Activated CD4-positive, alpha-beta T cell treated with anti-CD3 and anti-CD28 coated beads for 36 hours (primary cell): ENCODE measurements at regions not wholly inside any gene's neighbourhood (a gene's known extent, or its start where the extent isn't known, plus 50 kb on each side); places are given as distances from the start of the nearest gene placed in this dataset.

Experiments used
- ATAC-seq: fragments of 200-7000 bp; cut with Tn5 transposase; one replicate; pipeline ENCODE4 v1.10.0; 2021; ENCODE audit warnings: mild to moderate bottlenecking, moderate library complexity
- CTCF ChIA-PET: fragments of 350-600 bp; sonication (Branson Sonifier 250); formaldehyde crosslinking; loops from one replicate; lab custom pipeline; 2021; ENCODE audit warnings: antibody characterized with exemption; lab: Charles Lee
- POLR2A ChIA-PET: fragments of 350-600 bp; sonication (Branson Sonifier 250); formaldehyde crosslinking; loops from one replicate; lab custom pipeline; 2021; ENCODE audit warnings: antibody characterized with exemption, inconsistent platforms; lab: Charles Lee
- DNase-seq: peaks from one replicate; pipeline ENCODE4 v3.0.0-alpha.2; 2020
- H3K27ac Mint-ChIP-seq: one replicate; pipeline ENCODE4 v1.8.0; 2021; ENCODE audit warnings: mixed read lengths
- H3K27me3 Mint-ChIP-seq: one replicate; pipeline ENCODE4 v1.8.0; 2021; ENCODE audit warnings: mixed read lengths
- H3K36me3 Mint-ChIP-seq: one replicate; pipeline ENCODE4 v1.8.0; 2021; ENCODE audit warnings: low read depth, mixed read lengths
- H3K4me1 Mint-ChIP-seq: one replicate; pipeline ENCODE4 v1.8.0; 2021; ENCODE audit warnings: mixed read lengths
- H3K4me3 Mint-ChIP-seq: one replicate; pipeline ENCODE4 v1.8.0; 2021; ENCODE audit warnings: mild to moderate bottlenecking, moderate library complexity, mixed read lengths
- H3K9me3 Mint-ChIP-seq: one replicate; pipeline ENCODE4 v1.8.0; 2021; ENCODE audit warnings: low read depth, mixed read lengths
- intact Hi-C, 2 experiments: fragments of 100-400 bp; cut with DNase I in 1 of 2; cut with micrococcal nuclease in 1 of 2; formaldehyde crosslinking; loops; one replicate each; pipeline versions ENCODE4 v1.14.2 to v1.15.1; 2022 to 2024; cut with DNase I, micrococcal nuclease

DNA sequence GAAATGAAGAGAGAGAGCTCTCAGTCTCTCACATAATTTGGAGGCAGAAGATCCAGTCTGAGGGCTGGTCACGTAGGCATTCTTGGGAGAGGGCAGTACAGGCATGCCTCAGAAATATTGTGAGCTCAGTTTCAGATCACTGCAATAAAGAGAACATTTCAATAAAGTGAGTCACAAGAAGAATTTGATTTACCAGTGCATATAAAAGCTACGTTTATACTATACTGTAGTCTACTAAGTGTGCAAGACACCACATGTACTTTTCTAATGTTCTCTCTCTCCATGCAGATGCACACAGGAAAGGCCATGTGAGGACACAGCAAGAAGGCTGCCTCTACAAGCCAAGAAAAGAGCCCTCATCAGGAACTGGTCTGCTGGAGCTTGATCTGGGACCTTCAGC lies 583.5 kb upstream of the FAT1 start:
- Mint-ChIP-seq H3K4me1 (no peaks in the 10 kb centered on the region), H3K27me3 (no peaks in the 10 kb centered on the region), H3K9me3 (no peaks in the 10 kb centered on the region), H3K27ac (no peak overlapping the region), H3K36me3 (no peaks in the 10 kb centered on the region), H3K4me3 (no peak overlapping the region)
- DNase-seq (no peak), ATAC-seq (no peak)
- ChIA-PET CTCF (no interaction called here), POLR2A (no interaction called here)
- intact Hi-C loops, result no loop called here

DNA sequence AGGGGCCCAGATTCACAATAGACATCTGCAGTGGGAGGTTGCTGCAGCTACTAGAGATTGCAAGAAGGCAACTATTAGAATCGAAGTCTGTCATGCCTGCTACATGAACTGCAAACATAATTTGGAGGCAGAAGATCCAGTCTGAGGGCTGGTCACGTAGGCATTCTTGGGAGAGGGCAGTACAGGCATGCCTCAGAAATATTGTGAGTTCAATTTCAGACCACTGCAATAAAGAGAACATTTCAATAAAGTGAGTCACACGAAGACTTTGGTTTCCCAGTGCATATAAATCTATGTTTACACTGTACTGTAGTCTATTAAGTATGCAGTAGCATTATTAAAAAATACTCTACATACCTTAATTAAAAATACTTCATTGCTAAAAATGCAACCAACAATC lies 585.8 kb upstream of the FAT1 start:
- Mint-ChIP-seq H3K27ac (no peak overlapping the region), H3K9me3 (no peaks in the 10 kb centered on the region), H3K36me3 (no peaks in the 10 kb centered on the region), H3K27me3 (no peaks in the 10 kb centered on the region), H3K4me1 (no peaks in the 10 kb centered on the region), H3K4me3 (no peak overlapping the region)
- DNase-seq (no peak), ATAC-seq (no peak)
- intact Hi-C loops, result no loop called here
- ChIA-PET CTCF (no interaction called here), POLR2A (no interaction called here)

DNA sequence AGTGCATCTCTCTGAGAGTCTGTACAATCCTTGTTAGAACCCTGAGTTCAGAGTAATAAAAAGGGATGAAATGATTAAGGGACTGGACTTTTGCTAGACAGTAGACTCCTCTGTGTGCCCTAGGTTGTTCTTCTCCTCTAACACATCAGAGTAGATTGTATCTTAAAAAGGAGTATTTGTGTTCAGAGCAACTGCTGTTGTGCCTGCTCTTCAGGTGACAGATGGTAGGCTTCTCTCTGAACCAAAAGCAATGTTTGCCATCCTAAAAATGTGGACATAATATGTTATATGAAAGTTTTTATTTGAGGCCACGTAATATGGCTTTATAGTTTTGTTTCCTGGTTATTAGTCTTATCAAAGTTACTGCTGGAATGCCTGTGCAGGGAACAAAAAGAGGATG lies 588.6 kb upstream of the FAT1 start:
- POLR2A ChIA-PET, result no interaction called here
- Mint-ChIP-seq H3K36me3 (no peaks in the 10 kb centered on the region), H3K4me1 (no peaks in the 10 kb centered on the region), H3K27me3 (no peaks in the 10 kb centered on the region), H3K27ac (no peak overlapping the region), H3K9me3 (peaks cover 4% of the 10 kb centered on the region), H3K4me3 (no peak overlapping the region)
- DNase-seq, result no peak
- no peak for ATAC-seq
- intact Hi-C loops, result no loop called here
- CTCF ChIA-PET, result no interaction called here

DNA sequence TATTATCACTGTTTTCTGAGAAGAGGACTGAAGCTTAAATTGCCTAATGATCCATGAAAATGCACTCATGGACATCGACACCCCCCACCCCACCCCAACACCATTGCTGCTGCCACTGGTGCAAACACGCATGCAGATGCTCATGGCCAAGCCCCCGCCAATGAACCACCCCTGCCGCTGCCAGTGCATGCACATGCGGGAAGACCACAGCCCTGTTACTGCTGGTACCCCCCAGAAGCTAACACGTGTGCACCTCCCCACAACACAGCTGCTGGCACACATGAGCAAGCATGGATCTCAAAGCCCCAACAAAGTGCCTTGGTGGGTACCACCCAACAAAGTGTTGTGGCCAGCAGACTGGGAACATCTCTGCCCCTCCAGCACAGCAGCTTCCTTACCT lies 594.1 kb upstream of the FAT1 start:
- ChIA-PET POLR2A (no interaction called here), CTCF (no interaction called here)
- no peak overlapping the region for H3K27ac Mint-ChIP-seq
- no peaks in the 10 kb centered on the region for H3K4me1 Mint-ChIP-seq
- DNase-seq, result no peak
- H3K9me3 Mint-ChIP-seq, result peaks cover 16% of the 10 kb centered on the region
- H3K4me3 Mint-ChIP-seq, result no peak overlapping the region
- no peak for ATAC-seq
- intact Hi-C loops, result no loop called here
- no peaks in the 10 kb centered on the region for H3K36me3 Mint-ChIP-seq
- H3K27me3 Mint-ChIP-seq, result no peaks in the 10 kb centered on the region

DNA sequence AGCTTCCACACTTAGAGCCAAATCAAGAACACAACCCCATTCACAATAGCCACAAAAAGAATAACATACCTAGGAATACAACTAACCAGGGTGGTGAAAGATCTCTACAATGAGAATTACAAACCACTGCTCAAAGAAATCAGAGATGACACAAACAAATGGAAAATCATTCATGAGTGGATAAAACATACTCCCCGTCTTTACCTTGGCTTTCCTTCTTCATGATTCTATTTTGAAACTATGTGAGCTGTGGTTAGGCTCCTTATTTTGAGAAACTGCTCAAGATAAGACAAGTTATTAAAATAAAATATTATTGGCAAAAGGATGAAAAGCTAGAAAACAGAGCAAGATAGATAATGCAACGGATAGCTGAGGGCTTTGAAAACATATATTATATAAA lies 598.1 kb upstream of the FAT1 start:
- intact Hi-C loops, result no loop called here
- POLR2A ChIA-PET, result no interaction called here
- no peak overlapping the region for H3K27ac Mint-ChIP-seq
- no peaks in the 10 kb centered on the region for H3K27me3 Mint-ChIP-seq
- CTCF ChIA-PET, result interaction anchor here (0.6 kb wide), 1 partner anchor 283 kb away, joined by 3 read pairs; no protein-coding TSS in a partner anchor
- no peak for DNase-seq
- no peaks in the 10 kb centered on the region for H3K36me3 Mint-ChIP-seq
- H3K9me3 Mint-ChIP-seq, result peaks cover 25% of the 10 kb centered on the region
- no peak for ATAC-seq
- no peak overlapping the region for H3K4me3 Mint-ChIP-seq
- H3K4me1 Mint-ChIP-seq, result no peaks in the 10 kb centered on the region

DNA sequence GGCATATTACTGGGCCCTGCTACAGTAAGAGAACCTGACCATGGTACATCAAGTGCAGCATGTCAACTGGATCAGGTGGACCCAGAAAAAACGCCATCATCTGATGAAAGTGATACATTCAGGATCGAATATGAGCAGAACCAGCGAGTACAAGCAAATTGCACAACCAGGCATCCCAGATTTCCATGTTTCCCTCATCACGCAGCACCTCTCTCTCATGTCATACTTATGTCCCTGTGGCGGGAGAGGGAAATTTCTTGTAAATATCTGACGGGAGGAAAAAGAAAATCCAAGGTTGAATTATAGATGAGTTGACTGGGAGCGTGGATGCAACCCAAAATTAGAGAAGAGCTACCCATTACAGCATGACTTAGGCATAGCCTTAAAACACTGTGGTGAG lies 608.5 kb upstream of the FAT1 start:
- H3K36me3 Mint-ChIP-seq, result no peaks in the 10 kb centered on the region
- DNase-seq (no peak), ATAC-seq (no peak)
- H3K4me1 Mint-ChIP-seq, result no peaks in the 10 kb centered on the region
- no peak overlapping the region for H3K4me3 Mint-ChIP-seq
- no peak overlapping the region for H3K27ac Mint-ChIP-seq
- ChIA-PET CTCF (no interaction called here), POLR2A (no interaction called here)
- H3K9me3 Mint-ChIP-seq, result peaks cover 12% of the 10 kb centered on the region
- H3K27me3 Mint-ChIP-seq, result no peaks in the 10 kb centered on the region
- intact Hi-C loops, result no loop called here

GRCh38 chr4:187333151-187333550 lies 609.5 kb upstream of the FAT1 start:
- no peaks in the 10 kb centered on the region for H3K4me1 Mint-ChIP-seq
- ChIA-PET CTCF (no interaction called here), POLR2A (no interaction called here)
- DNase-seq, result no peak
- H3K36me3 Mint-ChIP-seq, result no peaks in the 10 kb centered on the region
- ATAC-seq, result no peak
- intact Hi-C loops, result no loop called here
- H3K4me3 Mint-ChIP-seq, result no peak overlapping the region
- no peaks in the 10 kb centered on the region for H3K27me3 Mint-ChIP-seq
- H3K27ac Mint-ChIP-seq, result no peak overlapping the region
- H3K9me3 Mint-ChIP-seq, result peaks cover 8% of the 10 kb centered on the region

DNA sequence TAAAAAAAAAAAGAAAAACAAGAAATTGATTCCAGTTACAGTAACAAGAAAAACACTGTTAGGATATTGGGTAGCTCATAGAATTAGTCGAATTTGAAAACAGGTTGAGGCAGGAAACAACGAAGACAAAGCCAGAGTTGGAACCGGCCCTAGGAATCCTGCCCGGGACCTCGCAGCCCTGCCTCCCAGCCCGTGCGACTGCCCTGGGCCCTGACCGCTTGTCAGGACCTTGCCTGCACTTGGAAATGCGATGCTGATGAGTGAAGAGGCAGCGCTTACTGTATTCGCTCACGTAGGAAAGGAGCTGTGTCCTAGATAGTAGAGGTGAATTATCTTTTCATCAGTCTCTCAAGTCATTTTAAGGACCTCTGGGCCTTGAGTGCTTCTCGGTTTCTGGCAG lies 611.7 kb upstream of the FAT1 start:
- intact Hi-C loops, result no loop called here
- DNase-seq (no peak), ATAC-seq (no peak)
- Mint-ChIP-seq H3K27ac (no peak overlapping the region), H3K4me1 (no peaks in the 10 kb centered on the region), H3K4me3 (no peak overlapping the region), H3K27me3 (no peaks in the 10 kb centered on the region), H3K36me3 (no peaks in the 10 kb centered on the region), H3K9me3 (peaks cover 8% of the 10 kb centered on the region)
- ChIA-PET POLR2A (no interaction called here), CTCF (no interaction called here)

- POLR2A ChIA-PET, result no interaction called here
- H3K9me3 Mint-ChIP-seq, result peaks cover 22% of the 10 kb centered on the region
- no peak for DNase-seq
- intact Hi-C loops, result no loop called here
- no peak overlapping the region for H3K27ac Mint-ChIP-seq
- ATAC-seq, result no peak
- H3K4me1 Mint-ChIP-seq, result no peaks in the 10 kb centered on the region
- H3K4me3 Mint-ChIP-seq, result no peak overlapping the region
- H3K27me3 Mint-ChIP-seq, result no peaks in the 10 kb centered on the region
- H3K36me3 Mint-ChIP-seq, result no peaks in the 10 kb centered on the region
- CTCF ChIA-PET, result no interaction called here
These were observed 631.1 kb upstream of the FAT1 start for GRCh38 chr4:187354740-187355139.

DNA sequence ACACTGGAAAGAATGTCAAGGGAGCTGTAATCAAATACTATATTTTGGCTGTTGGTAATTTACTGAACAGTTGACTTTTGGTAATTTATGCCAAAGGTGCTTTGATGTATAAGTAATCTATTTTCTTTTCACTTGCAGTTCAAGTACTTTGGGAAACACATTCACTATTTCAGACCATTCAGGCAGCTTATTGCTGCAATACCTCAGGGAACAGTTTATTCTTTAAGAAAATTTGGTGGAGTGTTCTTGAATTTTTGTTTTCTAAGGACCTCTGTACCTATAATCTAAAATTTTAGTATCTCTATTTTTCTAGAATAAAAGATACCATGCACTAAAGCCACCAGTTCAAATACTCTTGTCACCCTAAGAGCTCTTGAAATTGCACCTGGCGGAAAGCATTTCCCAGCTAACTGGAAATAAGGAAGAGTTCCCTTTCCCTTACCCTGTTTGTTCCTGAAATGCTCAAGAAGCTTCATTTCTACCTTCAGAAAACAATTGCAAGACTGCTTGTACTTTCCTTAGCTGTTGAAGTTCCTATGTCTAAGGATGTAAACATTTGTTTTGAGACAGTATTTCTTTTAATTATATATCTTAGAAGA lies 633.5 kb upstream of the FAT1 start:
- Mint-ChIP-seq H3K36me3 (no peaks in the 10 kb centered on the region), H3K9me3 (peaks cover 19% of the 10 kb centered on the region), H3K27ac (no peak overlapping the region), H3K4me1 (no peaks in the 10 kb centered on the region), H3K4me3 (no peak overlapping the region), H3K27me3 (no peaks in the 10 kb centered on the region)
- ChIA-PET POLR2A (no interaction called here), CTCF (interaction anchor here (0.5 kb wide), 1 partner anchor 341 kb away, joined by 3 read pairs; no protein-coding TSS in a partner anchor)
- DNase-seq (no peak), ATAC-seq (no peak)
- intact Hi-C loops, result no loop called here

- ChIA-PET POLR2A (no interaction called here), CTCF (no interaction called here)
- Mint-ChIP-seq H3K4me1 (no peaks in the 10 kb centered on the region), H3K9me3 (peaks cover 16% of the 10 kb centered on the region), H3K27me3 (no peaks in the 10 kb centered on the region), H3K4me3 (no peak overlapping the region), H3K36me3 (no peaks in the 10 kb centered on the region), H3K27ac (no peak overlapping the region)
- intact Hi-C loops, result no loop called here
- ATAC-seq (no peak), DNase-seq (no peak)
These were observed 634.2 kb upstream of the FAT1 start for GRCh38 chr4:187357821-187358220.

DNA sequence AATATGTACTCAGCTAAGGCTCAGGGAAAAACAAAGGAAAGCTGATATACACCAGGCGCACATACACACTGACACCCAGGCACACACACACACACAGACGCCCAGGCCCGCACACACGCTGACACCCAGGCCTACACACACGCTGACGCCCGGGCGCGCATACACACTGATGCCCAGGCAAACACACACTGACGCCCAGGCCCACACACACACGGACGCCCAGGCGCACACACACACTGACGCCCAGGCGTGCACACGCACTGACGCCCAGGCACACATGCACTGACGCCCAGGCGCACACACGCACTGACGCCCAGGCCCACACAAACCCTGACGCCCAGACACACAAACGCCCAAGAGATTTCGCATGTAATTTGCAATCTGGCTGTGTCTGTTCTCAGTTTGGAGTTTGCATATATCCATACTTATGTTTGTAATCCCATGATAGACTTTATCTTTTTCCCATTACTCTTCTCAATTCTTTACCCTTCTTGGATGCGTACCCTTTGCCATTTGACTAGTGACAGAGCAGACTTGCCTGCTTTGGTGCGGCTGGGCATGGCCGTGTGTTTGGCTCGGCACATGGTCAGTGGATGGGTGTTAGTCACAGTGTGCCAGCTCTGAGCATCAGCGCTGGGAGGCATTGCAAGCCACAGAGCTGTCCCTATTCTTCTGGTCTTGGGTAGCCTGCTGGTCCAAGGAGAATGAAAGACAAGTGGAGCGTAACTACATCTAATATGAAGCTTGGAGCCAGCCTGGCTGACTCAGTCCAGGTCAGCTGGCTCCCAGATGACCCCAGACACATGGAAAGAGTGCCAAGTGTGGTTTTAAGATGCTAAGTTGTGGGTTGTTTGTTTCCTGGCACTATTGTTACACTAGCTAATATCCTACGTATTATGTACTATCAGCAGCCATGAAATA lies 632.4 kb upstream of the ZFP42 start:
- CTCF ChIA-PET, result no interaction called here
- POLR2A ChIA-PET, result no interaction called here
- Mint-ChIP-seq H3K36me3 (no peaks in the 10 kb centered on the region), H3K9me3 (peaks cover 5% of the 10 kb centered on the region), H3K4me3 (no peak overlapping the region), H3K27me3 (no peaks in the 10 kb centered on the region), H3K27ac (no peak overlapping the region), H3K4me1 (no peaks in the 10 kb centered on the region)
- intact Hi-C loops, result no loop called here
- DNase-seq (no peak), ATAC-seq (no peak)
